T1000 (cell line): ENCODE measurements at regions not wholly inside any gene's neighbourhood (a gene's known extent, or its start where the extent isn't known, plus 50 kb on each side); places are given as distances from the start of the nearest gene placed in this dataset.
"Not testable (repeated sequence)": the region's sequence is repeated elsewhere in the genome, so short reads cannot be mapped to it uniquely, and the experiment has no call there.

ENCODE experiments used
- DNase-seq: peaks from one replicate; lab custom pipeline; 2025; ENCODE audit warnings: mixed read lengths; lab: John Stamatoyannopoulos, UW

DNA sequence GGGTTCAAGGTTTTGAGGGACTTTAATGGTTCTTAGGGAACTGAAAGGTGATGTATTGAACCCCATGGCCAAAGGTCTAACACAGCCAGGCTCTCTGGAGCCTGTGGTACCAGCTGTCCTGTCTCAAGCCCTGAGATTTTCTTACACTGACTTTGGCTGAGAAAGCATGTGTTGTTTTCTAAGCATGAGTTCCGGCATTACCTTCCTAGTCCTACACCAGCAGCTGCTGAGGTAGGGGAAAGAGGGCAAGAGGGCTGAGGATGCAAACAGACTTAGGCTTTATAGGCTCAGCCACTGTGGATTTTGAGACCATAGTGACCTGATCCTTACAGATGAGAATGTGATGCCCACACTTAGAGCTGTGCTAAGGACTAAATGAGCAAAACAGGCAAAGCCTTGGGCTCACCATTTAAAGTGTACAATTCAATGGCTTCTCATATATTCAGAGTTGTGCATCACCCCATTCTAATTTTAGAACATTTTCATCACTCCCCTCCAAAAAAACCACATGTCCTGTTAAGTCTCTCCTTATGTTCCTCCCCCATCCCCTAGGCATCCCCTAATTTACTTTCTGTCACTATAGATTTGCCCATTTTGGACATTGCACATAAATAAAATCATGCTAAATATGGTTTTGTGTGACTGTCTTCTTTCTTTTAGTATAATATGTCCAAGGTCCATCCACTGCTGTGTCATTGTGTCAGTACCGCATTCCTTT lies 99.7 kb upstream of the OTOS start:
- DNase-seq, result no peak

DNA sequence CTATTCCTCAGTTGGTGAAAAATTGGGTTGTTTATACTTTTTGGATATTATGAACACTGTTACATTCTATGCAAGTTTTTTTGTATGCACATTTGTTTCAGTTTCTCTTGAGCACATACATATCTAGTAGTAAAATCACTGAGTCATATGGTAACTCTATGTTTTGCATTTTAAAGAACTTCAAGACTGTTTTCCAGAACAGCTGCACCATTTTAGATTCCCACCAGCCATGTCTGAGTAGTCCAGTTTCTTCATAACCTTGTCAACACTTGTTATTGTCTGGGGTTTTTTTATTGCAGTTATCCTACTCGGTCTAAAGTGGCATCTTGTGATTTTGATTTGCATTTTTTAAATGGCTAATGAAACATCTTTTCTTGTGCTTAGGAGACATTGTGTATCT lies 100.3 kb upstream of the OTOS start:
- DNase-seq, result no peak

DNA sequence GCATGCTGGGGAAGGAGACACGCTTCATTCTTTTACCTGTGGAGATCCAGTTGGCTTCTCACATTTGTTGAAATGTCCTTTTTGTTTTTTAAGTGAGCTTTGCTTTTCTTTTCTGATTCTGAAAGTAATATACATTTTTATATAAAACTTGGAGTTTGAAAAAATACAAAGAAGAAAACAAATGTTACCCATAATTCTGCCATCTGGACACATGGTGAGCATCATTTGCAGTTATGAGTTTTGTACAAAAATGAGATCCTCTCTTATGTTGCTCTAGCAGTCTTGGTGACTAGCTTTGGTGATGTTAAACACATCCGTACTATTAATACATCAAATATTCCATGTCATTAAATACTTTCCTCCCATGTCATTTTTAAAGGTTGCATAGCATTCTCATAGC lies 101.1 kb upstream of the OTOS start:
- DNase-seq, result no peak

DNA sequence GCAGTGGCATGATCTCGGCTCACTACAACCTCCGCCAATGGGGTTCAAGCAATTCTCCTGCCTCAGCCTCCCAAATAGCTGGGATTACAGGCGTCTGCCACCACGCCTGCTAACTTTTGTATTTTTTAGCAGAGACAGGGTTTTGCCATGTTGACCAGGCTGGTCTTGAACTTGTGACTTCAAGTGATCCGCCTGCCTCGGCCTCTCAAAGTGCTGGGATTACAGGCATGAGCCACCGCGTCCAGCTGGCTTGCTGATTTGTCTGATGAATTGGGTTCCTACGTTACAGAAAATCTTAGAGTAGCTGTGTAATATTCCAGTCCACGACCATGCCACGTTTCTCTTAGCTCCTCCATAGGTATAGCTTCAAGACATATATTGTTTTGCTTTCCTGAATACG lies 102.6 kb upstream of the OTOS start:
- DNase-seq, result not testable (repeated sequence)

DNA sequence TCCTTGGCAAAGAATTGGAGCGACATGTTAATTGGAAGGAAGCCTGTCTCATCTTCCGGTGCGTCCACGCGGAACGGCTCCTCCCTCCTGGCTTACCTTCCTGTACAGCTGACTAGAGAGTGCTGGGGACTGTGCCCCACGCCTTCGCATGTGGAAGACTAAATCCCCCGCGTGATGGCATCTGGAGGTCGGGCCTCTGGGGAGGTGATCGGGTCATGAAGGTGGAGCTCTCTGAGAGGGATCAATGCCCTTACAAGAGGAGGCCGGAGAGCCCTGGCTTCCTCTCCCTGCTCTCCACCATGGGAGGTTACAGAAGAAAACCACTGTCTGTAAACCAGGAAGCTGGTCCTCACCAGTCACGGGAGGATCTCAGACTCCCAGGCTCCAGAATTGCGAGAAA lies 104.1 kb upstream of the OTOS start:
- DNase-seq, result no peak

DNA sequence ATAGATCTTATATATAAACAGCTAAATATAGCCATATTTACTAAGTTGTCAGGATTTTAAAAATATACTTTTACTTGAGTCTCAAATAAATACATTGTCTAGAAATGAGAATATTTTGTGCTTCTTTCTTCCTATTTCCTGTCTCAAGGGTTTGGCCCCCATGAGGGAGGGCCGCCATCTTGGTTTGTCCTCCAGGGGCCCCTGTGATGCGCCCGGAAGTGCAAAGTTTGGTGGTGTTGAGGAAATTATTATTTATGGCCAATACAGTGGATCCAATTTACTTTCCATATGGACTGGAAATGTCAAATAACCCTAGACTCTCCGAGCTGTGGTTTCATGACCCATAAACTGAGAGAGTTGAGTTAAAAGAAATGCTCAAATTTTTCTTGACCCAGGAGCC lies 104.7 kb upstream of the OTOS start:
- no peak for DNase-seq

DNA sequence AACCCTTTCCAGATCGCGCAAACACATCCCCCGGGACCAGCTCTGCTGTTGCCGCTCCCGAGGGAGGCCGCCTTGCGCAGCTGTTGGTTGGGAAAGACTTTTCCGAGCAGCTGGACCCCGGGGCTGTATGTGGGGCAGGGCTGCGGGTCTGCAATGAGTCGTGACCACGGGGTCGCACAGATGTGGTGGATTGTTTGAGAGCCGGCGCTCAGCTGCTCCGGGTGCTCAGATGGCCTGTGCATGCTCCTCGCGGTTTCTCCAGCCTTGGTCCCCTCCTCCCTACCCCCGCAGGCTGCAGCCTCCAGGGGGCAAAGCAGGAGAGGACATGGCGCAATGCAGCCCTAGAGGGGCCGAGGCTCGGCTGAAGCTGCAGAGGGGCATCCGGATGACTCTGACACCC lies 105.2 kb upstream of the OTOS start:
- no peak for DNase-seq

DNA sequence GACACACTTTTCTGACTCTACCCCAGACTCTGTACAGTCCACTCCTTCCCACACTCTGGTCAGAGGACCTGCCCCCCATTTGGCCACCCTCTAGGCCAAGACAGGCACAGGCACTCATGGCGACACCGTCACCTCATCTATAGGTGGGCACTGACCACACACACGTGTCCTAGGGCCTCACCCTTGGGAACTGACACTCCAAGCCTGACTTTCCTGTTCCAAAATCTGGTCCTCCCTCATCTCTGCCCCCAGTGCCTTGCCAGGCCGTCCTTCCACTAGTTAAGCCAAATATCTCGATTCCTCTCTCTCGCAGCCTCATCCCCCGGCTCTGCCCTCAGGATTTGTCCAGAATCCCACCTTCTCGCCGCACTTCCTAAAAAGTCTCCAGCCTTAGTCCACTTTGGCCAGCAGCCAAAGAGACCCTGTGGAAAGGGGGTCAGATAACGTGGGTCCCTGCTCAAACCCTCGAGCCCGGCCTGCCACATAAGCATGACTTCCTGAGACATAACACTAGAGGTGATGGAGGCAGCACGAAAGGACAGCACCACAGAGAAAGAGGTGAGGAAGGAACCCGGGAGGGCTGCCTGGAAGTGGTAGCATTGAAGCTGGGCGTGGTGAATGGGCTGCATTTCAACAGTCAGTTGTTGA lies 105.8 kb upstream of the OTOS start:
- DNase-seq, result no peak

DNA sequence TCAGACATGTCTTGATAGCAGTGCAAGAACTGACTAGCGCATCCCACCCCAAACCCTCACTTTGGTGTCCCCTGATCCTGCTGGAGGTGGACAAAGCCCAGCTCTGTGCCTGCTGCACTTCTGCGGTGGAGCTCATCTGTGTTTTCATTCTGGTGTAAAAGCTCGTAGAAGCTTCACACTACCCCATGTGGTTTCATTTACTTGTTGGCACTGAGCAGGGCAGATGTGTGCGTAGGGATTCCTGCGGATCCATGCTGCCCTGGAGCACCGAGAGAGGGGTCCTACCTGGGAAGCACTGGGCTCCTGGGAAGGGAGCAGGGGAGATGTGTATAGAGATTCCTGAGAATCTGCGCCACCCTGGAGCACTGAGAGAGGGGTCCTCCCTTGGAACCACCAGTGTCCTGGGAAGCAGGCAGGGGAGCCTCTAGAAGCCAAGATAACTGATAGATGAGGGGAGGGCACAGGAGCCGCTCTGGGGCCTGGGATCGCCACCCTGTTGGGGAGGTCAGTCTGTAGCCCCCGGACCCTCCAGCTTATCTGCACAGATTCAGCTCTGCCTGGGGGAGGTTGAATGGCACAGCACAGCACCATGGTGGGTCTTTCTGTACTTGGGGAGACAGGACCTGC lies 106.9 kb upstream of the OTOS start:
- DNase-seq, result no peak

DNA sequence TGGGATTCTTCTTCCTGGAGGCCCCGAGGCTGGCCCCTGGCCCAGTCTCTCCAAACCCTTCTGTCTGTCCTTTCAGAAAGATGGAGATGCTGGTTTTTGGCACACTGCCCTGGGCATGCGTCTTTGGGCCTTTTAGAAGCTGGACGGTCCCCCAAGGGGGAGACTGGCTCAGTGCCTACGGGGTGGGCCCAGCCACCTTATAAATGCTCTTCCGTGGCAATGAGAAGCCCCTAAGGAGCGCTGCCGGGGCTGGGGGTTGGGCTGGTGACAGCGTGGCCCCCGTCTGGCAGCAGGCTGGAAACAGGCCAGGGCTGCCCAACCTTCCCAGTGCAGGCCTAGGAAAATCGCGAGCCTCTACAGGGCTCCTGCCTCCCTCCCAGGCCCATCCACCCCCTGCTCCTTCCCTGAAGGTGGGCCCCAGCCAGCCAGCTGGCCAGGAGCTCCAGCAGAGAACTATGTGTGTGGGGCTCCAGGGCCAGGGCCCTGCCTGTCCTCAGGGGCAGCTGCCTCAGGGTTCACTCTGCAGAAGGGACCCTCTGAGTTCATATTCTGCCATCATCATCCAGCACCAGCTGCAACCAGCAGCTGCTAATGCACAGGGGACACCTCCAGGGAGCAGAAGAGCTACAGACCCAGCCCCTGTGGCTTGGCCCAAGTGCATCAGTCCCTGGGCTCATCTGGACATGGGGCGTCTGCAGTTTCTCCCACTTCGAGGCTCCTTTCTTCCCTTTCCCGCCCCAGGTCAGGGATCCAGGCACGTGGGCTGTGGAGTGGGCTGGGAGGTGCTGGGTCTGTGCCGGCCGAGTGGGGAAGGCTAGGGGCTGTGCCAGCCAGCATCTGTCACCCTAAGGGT lies 107.6 kb upstream of the OTOS start:
- no peak for DNase-seq

DNA sequence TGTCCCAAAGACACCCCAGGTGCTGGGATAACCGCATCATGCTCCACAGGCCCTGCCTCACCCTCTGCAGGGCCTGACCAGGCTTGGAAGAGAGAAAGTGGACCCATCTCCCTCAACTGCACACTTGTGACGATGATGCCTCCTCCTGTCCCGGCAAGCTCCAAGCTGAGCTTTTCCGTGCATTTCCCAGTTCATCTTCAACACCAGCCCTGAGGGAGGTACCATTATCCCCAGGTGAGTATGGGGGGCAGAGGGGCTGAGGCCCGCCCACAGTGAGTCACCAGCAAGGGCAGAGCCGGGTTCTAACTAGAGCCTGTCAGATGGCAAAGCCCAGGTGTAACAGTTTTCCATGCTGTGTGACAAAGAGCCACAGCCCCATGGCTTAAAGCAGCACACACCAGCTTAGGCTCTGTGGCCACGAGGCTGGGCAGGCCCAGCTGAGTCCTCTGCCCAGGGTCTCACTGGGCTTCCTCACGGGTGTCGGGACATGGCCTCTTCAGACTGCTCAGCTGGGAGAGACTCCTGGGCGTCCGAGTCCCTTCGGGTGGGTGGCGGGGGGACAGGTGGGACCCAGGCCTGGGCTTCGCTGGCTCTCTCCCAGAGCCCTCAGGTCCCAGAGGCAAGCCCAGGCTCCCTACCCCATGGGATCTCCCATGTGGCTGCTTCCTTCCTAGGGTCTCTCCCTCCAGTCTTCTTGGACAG lies 108.4 kb upstream of the OTOS start:
- no peak for DNase-seq

DNA sequence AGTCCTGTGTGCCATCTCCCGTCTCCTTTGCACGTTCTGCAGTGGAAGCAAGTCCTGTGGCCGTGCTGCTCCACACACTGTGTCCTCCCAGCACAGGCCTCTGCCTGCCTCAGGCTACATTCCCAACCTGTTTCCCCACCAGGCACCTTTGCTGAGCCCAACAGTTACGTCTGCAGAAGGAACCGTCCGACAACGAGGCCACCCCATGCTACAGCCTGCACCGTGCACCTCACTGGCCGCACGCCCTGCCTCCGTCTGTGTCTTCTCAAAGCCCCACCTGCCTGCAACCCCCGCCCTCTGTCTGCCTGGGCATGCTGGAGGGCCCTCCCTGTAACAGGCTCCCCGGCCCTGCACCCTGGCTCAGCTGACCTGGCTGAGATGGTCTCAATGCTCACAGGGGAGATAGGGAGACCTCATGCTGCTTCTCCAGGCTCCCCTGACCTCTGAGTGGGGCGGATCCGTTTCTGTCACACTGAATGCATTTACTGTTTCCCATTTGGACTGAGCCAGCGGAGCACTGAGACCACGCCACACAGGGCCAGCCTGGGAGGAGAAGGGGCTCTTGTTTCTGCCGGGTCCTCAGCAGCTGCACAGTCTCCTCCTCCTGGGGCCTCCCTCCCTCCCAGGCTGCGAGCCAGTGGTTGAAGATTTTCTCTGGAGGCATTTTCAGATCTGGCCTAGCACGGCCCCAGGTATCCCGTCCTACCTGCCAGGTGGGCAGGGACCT lies 109.1 kb upstream of the OTOS start:
- no peak for DNase-seq

DNA sequence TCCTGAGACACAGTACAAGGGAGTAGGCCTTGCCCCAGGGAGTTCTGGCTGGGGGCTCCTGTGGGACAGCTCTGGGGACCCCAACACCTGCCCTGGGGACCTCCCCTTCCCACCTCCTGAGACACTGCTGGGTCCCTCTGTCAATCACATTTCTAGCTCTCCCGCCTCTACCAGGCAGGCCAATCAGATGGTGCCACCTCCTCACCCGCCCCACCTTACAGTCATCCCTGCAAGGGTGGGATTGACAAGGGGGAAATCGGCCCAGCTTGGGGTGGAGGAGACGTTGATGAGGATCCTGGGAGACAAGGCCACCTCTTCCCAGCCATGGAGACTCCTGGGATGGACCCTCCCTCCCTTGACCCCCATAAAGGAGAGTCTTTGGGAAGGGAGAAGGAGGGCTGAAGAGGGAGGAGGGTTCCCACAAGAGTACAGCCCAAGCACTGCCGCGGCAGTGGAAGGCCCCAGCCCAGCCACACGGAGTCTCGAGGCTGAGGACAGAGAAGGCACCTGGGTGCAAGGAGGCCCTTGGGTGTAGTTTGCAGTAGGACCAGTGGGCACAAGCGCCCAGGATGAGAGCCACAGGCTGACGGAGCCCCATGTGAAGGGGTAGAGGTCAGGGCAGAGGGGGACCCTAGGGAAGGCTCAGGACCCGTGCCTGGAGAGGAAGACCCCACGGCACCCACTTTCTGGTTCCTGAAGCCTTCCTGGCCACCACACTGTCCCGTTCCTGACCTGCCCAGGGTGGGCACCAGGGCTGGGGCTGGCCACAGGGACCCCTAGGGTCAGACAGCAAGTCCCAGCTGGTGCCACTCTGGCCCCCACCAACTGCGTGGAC lies 109.9 kb upstream of the OTOS start:
- no peak for DNase-seq

DNA sequence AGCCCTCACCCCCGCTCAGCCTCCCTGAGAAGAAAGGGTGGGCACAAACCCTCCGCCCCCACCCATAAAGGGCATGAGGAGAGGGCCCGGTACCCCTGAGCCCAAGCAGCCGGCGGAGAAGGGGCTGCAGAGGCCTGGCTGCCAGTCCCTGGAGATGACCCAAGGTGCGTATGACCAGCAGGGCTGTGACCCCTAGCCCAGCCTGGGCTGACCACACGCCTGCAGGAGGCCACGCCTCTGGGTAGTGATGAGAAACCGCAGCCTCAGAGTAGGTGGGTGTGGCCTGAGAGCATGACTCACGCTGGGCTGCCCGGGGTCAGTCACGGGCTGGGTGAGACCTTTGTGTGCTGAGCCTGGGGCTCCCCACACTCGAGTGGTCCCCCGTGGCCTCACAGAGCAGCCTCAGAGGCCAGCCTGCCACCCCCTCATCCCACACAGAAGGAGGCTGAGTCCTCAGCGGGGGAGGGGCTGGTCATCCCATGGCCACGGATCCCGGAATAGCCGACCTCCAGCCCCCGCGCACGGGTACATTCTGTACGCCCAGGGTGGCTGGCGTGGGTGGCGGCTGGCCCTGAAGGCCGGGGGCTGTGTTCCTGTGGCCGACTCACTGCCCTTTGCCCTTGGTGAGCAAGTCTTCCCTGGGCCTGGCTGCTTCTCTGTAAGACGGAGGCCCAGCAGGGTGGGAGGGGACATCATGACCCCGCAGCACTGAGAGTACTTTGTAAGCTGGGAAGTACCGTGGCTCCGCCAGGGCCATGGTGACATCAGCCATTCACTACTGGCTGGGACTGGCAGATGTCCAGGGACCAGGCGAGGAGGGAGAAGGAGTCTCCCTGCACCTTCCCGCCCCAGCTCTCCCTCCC lies 110.8 kb upstream of the OTOS start:
- DNase-seq, result peak; percentile 32

DNA sequence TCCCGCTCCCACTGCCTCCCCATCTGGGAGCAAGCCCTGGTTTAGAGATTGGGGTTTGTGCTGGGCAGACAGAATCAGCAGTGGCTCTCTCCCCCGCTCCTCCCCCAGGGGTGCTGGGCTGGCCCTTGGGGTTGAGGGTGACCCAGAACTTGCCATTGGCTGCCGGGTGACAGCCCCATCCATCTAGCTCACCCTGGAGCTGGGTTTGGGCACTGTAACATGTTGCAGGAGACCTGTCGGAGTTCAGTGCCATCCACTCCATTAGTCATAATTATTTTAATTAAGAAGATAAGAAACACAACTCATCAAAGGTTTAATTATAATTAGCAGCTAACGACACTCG lies 111.4 kb upstream of the OTOS start:
- DNase-seq, result no peak

DNA sequence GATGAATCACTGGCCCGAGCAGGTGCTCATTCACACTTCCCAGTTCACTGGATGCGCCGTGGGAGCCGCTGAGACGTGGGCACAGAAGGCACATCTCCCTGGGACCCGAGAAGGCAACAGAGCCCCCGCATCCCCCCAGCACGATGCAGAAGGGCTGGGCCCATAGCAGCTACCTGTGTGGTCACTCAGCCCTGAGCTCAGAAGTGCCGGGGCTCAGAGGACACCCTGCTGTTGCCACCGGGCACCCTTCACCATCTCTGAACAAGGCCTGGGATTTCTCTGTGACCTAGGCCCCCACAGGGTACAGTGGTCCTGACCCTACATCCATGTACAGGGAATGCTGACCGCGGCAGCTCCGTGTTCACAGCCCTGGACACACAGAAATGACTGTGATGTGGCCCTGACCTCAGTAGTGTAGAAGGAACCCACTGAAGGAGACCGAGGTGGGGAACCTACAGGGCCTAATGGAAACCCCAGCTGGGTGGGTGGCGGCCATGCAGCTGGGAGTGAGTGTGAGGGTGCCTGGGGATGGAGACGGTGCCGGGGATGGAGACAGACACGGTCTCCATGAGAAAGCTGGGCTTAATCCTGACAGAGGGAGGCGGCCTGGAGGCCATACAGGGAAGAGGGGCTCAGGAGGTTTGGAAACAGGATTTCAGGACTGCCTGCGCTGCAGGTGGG lies 111.9 kb upstream of the OTOS start:
- DNase-seq, result no peak

DNA sequence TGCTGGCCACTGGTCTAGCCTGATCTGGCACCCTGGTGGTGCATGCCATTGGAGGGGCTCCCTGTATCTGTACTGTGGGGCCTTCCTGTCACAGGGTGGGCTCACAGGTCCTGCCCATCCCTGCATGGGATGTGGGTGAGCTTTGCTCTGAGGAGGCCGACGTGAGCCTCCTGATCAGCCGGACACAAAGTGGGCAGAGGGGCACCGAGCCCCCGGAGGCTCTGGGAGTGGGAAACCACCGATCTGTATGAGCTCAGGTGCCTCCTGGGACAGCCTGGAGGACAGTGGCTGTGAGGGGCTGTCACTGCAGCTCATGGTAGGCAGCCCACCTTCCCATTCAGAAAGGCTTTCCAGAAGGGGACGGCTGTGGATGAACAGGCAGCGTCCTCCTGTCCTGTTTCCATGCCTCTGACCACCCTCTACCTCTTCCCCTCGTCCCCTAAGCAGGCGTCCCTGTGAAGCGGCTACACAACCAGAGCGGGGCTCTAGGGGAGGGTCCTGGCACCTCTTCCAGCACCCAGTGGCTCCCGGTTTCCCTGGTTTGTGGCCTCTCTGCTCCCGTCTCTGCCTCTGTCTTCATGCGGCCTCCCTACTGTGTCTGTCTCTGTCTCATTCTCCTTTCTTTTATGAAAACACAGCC lies 112.5 kb upstream of the OTOS start:
- no peak for DNase-seq

DNA sequence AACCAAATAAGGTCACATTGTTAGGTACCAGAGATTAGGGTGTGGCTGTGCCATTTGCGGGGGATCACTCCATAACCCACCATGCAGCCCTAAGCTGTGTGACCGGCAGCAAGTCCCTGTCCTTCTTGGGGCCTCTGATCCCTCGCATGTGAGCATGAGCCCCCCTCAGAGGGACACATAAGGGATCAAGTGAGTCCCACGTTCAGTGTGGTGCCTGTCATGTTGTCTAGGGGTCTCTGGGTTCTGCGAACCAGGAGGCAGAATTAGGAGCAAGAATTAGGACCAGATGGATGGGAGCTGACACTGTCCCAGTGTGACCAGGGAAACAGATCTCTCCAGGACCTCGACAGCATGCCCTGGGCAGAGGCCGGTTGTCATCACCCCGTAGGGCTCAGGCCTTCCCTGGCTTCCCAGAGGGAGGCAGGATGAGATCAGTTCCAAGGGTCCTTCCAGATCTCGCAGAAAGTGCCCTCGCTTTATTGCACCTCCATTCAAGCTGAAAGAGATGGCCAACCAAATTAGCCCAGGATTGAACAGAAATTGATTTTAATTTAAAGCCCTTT lies 113.2 kb upstream of the OTOS start:
- DNase-seq, result no peak
